ENCODE measurements at regions not wholly inside any gene's neighbourhood (a gene's known extent, or its start where the extent isn't known, plus 50 kb on each side); places are given as distances from the start of the nearest gene placed in this dataset.

- H3K27ac ChIP-seq (ENCODE audit: control insufficient read depth, insufficient read depth), result no peak overlapping the region
- SMC1A ChIA-PET (ENCODE audit: uncharacterized antibody, unreplicated experiment), result interaction anchor here (2.2 kb wide), 1 partner anchor 13 kb away, joined by 9 read pairs; no protein-coding TSS in a partner anchor
- intact Hi-C loops (cut with micrococcal nuclease; ENCODE audit: unreplicated experiment) (no loop called here), in situ Hi-C loops (cut with MboI) (loop anchor here (25.0 kb wide), 1 partner anchor 632 kb away; no protein-coding TSS in a partner anchor)
- no peak overlapping the region for H3K9ac ChIP-seq (ENCODE audit: control insufficient read depth, insufficient read depth, low read length)
- H3K4me1 ChIP-seq (ENCODE audit: control insufficient read depth, insufficient read depth, low read length), result no peaks in the 10 kb centered on the region
- BruUV-seq (replicated peaks), result no TSS peak
- RAD21 ChIA-PET (ENCODE audit: unreplicated experiment), result no interaction called here
- ATAC-seq (no peak), DNase-seq (ENCODE audit: low read depth, low spot score) (no peak), FAIRE-seq (no peak)
- H3K36me3 ChIP-seq (ENCODE audit: control insufficient read depth in 2 of 2, insufficient read depth in 2 of 2, low read length in 1 of 2), result no peaks in the 10 kb centered on the region
- 67% methylated on average over 11 of the region's 11 CpGs for WGBS (ENCODE audit: insufficient coverage, insufficient replicate concordance, low lambda C conversion rate, missing lambda C conversion rate)
- CTCF ChIA-PET, result interaction anchor here (0.6 kb wide), 1 partner anchor 12 kb away, joined by 3 read pairs; no protein-coding TSS in a partner anchor
- H3K9me3 ChIP-seq (replicated peaks; ENCODE audit: control insufficient read depth, insufficient read depth, low read length), result no peaks in the 10 kb centered on the region
- no peak overlapping the region for H3K4me3 ChIP-seq
- no peaks in the 10 kb centered on the region for H3K79me2 ChIP-seq (ENCODE audit: control insufficient read depth, insufficient read depth, low read length)
- TF ChIP-seq NFYA (IDR thresholded peaks at IDR 0.05; ENCODE audit: borderline replicate concordance, low read depth, low read length) (no peak), CBX3 (IDR thresholded peaks at IDR 0.05; ENCODE audit: borderline replicate concordance, low read depth) (no peak), SREBF1 (IDR thresholded peaks at IDR 0.05; ENCODE audit: low read length) (no peak), JUNB (IDR thresholded peaks at IDR 0.05) (no peak), TCF7 (IDR thresholded peaks at IDR 0.05; ENCODE audit: borderline replicate concordance) (no peak), MTA3 (IDR thresholded peaks at IDR 0.05; ENCODE audit: borderline replicate concordance, low read length) (no peak), USF2 (IDR thresholded peaks at IDR 0.05; ENCODE audit: borderline replicate concordance, low read depth, low read length) (no peak), TARDBP (IDR thresholded peaks at IDR 0.05; ENCODE audit: borderline replicate concordance) (no peak), RELA (IDR thresholded peaks at IDR 0.05; ENCODE audit: borderline replicate concordance, partially characterized antibody) (no peak)
- TF ChIP-seq, protein P1, sequence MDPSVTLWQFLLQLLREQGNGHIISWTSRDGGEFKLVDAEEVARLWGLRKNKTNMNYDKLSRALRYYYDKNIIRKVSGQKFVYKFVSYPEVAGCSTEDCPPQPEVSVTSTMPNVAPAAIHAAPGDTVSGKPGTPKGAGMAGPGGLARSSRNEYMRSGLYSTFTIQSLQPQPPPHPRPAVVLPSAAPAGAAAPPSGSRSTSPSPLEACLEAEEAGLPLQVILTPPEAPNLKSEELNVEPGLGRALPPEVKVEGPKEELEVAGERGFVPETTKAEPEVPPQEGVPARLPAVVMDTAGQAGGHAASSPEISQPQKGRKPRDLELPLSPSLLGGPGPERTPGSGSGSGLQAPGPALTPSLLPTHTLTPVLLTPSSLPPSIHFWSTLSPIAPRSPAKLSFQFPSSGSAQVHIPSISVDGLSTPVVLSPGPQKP (IDR thresholded peaks at IDR 0.05; ENCODE audit: low read depth, low read length), result no peak
- TF ChIP-seq, protein P2, sequence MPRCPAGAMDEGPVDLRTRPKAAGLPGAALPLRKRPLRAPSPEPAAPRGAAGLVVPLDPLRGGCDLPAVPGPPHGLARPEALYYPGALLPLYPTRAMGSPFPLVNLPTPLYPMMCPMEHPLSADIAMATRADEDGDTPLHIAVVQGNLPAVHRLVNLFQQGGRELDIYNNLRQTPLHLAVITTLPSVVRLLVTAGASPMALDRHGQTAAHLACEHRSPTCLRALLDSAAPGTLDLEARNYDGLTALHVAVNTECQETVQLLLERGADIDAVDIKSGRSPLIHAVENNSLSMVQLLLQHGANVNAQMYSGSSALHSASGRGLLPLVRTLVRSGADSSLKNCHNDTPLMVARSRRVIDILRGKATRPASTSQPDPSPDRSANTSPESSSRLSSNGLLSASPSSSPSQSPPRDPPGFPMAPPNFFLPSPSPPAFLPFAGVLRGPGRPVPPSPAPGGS (IDR thresholded peaks at IDR 0.05; ENCODE audit: borderline replicate concordance, insufficient read depth, low read depth, low read length, poor library complexity, severe bottlenecking), result no peak
- TF ChIP-seq, protein P3, sequence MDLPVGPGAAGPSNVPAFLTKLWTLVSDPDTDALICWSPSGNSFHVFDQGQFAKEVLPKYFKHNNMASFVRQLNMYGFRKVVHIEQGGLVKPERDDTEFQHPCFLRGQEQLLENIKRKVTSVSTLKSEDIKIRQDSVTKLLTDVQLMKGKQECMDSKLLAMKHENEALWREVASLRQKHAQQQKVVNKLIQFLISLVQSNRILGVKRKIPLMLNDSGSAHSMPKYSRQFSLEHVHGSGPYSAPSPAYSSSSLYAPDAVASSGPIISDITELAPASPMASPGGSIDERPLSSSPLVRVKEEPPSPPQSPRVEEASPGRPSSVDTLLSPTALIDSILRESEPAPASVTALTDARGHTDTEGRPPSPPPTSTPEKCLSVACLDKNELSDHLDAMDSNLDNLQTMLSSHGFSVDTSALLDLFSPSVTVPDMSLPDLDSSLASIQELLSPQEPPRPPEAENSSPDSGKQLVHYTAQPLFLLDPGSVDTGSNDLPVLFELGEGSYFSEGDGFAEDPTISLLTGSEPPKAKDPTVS (IDR thresholded peaks at IDR 0.05; ENCODE audit: low read depth, low read length), result no peak
- H4K20me1 ChIP-seq (ENCODE audit: control insufficient read depth, insufficient read depth), result no peaks in the 10 kb centered on the region
- H3K27me3 ChIP-seq (replicated peaks in 1 of 2; ENCODE audit: control insufficient read depth in 2 of 2, insufficient read depth in 2 of 2, low read length in 1 of 2), result no peaks in the 10 kb centered on the region
- no peak overlapping the region for H3K4me2 ChIP-seq (ENCODE audit: control insufficient read depth, insufficient read depth)
- no peak overlapping the region for H2AFZ ChIP-seq (ENCODE audit: control insufficient read depth, low read depth, low read length)
- POLR2A ChIA-PET, result no interaction called here
Observed at GRCh38 chr21:15494481-15494880, 235.3 kb upstream of the USP25 start.
